GM12891 (cell line): ENCODE measurements at regions not wholly inside any gene's neighbourhood (a gene's known extent, or its start where the extent isn't known, plus 50 kb on each side); places are given as distances from the start of the nearest gene placed in this dataset.

Experiments used
- POLR2A ChIP-seq: IDR thresholded peaks from 2 replicates; pipeline ENCODE4 v1.6.1; 2011; ENCODE audit warnings: low read depth, low read length, control low read depth
- TAF1 ChIP-seq: IDR thresholded peaks from 2 replicates; pipeline ENCODE4 v1.6.1; 2011; ENCODE audit warnings: low read depth, low read length, control low read depth

GRCh38 chr4:141352909-141353525 lies 132.3 kb downstream of the ZNF330 start:
- TF ChIP-seq TAF1 (no peak), POLR2A (no peak)
